CD4-positive, alpha-beta T cell treated with Interleukin-4 for 4 hours (primary cell): ENCODE measurements at regions not wholly inside any gene's neighbourhood (a gene's known extent, or its start where the extent isn't known, plus 50 kb on each side); places are given as distances from the start of the nearest gene placed in this dataset.
"Not testable (repeated sequence)": the region's sequence is repeated elsewhere in the genome, so short reads cannot be mapped to it uniquely, and the experiment has no call there.

Experiments used
- DNase-seq: peaks from one replicate; pipeline ENCODE4 v3.0.0-alpha.2; 2020

GRCh38 chr19:30281906-30282305, 90.3 kb upstream of the ZNF536 start:
- no peak for DNase-seq

- no peak for DNase-seq
Observed at GRCh38 chr19:30283556-30283955, 88.6 kb upstream of the ZNF536 start.

DNA sequence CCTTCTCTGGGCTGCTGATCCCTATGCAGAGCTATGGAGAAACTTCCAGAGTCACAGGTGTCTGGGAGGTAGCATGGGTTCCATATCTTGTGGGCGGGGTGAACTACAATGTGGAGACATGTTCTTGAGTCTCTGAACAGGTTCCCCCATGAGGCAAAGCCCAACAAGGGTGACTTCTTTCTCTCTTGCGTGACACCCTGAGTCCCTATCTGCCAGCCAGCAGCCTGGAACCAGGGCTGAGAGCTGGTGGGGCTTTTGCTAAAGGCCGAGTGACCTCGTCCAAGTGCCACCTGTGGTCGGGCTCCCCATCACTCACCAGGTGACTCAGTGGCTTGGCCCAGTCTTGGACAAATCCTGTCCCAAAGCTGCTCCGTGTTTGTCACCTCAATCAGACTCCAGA, 88.0 kb upstream of the ZNF536 start:
- no peak for DNase-seq

DNA sequence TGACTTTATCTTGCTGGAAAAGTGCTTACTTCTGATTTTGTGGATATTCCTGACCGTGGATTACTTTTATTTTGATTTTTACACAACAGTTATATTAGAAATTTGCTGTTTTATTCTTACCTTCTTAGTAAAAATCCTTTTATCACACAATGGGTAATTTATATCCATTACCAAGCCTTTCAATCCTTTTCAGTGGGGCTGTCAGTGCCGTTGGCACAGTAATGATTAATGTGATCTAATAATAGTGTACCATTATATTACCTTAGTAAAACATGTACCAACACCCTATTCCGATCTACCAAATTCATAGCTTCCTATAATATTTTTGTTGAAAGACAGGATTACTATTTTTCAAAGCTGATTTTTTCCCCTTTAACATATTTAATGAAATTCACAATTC, 87.3 kb upstream of the ZNF536 start:
- DNase-seq, result no peak

DNA sequence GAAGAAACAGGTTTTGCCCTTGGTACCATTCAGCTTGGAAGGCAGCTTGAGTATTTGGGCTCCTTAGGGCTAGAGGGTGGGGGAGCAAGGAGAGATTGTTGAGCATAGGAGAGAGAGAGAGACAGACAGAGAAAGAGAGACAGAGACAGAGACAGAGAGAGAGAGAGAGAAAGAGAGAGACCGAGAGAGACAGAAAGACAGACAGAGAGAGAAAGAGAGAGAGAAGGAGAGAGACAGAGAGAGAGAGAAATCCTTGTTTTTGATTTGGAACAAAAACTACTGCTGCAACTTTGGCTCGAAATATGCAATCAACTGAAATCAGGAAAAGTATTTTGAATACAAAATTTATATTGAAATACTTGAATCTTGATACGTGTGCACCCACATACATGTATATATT, 85.8 kb upstream of the ZNF536 start:
- DNase-seq, result no peak

DNA sequence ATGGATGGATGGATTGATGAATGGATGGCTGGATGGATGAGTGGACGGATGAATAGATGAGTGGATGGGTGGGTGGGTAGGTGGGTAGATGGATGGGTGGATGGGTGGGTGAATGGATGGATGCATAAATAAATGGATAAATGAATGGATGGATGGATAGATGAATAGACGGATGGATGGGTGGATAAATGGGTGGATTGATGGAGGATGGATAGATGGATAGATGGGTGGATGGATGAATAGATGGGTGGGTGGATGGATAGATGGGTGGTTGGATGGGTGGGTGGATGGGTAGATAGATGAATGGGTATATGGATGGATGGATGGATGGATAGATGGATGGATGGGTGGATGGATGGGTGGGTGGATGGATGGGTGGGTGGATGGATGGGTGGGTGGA, 84.9 kb upstream of the ZNF536 start:
- no peak for DNase-seq

- DNase-seq, result no peak
Observed at GRCh38 chr19:30287973-30288372, 84.2 kb upstream of the ZNF536 start.

DNA sequence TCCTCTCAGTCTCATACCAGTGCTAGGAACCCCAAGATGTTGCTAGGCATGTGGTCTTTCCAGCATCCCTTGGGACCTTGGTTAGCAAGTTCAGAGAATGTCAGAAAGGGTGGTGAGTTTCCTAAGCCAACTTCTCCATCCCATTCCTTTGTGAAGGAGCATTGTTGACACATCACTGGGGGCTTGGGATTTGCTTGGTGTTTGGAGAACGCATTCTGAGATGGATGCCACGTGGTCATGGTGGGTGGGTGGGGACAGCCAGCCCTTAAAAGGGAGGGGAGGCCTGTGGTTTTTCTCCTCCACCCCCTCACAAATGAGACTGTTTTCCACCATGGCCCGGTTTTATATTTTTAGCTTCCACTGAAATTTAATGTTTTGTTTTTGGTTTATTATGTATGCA, 83.3 kb upstream of the ZNF536 start:
- DNase-seq, result no peak

GRCh38 chr19:30289336-30289735, 82.8 kb upstream of the ZNF536 start:
- DNase-seq, result no peak

- DNase-seq, result not testable (repeated sequence)
Observed at GRCh38 chr19:30290805-30291204, 81.4 kb upstream of the ZNF536 start.

GRCh38 chr19:30293051-30293785, 79.0 kb upstream of the ZNF536 start:
- DNase-seq, result no peak

DNA sequence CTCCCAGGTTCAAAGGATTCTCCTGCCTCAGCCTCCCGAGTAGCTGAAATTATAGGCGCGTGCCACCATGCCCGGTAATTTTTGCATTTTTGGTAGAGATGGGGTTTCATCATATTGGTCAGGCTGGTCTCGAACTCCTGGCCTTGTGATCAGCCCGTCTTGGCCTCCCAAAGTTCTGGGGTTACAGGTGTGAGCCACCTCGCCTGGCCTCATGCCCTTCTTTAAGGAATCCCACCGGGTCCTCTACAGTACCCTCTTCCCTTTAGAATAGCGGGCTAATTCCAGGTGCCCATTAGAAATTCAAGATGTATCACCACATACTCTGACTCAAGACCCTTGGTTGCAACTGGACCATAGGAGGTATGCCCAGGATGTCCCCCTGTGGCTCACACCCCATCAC, 74.2 kb upstream of the ZNF536 start:
- no peak for DNase-seq

DNA sequence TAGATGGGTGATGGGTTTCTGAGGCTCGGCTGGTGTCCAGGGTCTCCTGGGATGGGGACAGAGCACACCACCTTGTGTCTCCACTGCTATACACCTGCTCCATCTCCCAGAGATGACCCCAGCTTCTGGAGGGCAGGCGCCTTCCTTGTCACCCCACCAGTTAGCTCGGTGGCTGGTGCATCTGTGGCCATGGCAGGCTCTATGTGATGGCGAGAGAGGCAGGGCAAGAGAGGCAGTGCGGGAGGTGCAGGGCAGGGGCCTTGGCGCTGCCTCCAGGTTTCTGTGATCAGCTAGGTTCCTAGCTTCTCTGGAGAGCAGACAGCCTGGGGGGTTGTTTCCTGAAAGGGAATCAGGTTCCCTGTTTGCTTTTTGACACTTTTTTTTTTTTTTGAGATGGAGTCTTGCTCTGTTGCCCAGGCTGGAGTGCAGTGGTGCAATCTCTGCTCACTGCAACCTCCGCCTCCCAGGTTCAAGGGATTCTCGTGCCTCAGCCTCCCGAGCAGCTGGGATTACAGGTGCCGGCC, 69.0 kb upstream of the ZNF536 start:
- DNase-seq, result no peak

DNA sequence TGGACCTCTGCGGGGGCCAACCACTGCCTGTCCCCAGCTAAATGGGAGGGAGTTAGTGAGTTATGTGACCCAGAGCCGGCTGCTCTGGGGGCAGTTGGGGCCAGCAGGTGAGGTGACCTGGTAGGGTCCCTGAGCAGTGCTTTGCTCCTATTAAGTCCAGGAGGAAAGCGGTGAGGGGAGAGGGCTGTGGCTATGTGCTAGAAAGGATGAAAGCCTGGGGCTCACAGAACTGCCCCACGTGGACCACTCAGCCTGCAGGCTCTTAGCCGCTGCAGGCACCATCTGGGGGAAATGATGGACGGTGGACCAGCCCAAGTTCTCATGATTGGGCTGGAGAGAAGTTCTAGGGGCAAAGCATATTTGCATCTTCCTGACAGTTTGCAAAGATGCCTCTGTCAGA, 67.6 kb upstream of the ZNF536 start:
- DNase-seq, result no peak

DNA sequence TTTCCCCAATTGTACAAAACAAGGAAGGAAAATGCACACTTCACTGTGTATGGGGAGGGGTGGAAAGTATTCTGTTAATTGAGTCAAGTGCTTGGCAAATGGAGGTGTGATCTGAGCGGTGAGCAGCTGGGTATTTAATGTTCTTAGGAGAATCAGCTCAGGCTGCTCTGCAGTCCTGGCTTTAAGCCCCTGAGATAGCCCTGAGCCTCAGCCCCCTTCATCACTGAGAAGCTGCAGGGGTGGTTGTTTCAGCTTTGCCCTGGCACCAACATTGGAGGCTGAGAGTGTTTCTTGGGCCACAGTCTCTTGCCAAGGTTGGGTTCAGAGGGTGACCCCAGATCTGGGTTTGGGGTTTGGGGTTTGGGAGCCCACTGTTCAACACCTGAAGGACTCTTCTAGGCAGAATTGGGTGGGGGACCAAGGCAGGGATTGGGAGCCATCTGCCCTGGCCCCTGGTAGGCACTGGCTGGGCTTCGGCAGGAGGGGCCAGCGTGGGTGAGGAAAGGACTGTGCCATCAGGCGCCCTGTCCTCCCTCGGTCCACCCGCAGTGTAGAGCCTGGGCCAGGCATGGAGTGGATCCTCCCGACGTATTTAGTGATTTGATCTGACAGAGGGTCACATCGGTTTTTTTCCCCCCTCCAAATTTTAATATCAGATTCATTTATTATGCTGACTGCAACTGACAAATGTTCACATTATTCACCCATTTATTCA, 66.7 kb upstream of the ZNF536 start:
- DNase-seq, result no peak

DNA sequence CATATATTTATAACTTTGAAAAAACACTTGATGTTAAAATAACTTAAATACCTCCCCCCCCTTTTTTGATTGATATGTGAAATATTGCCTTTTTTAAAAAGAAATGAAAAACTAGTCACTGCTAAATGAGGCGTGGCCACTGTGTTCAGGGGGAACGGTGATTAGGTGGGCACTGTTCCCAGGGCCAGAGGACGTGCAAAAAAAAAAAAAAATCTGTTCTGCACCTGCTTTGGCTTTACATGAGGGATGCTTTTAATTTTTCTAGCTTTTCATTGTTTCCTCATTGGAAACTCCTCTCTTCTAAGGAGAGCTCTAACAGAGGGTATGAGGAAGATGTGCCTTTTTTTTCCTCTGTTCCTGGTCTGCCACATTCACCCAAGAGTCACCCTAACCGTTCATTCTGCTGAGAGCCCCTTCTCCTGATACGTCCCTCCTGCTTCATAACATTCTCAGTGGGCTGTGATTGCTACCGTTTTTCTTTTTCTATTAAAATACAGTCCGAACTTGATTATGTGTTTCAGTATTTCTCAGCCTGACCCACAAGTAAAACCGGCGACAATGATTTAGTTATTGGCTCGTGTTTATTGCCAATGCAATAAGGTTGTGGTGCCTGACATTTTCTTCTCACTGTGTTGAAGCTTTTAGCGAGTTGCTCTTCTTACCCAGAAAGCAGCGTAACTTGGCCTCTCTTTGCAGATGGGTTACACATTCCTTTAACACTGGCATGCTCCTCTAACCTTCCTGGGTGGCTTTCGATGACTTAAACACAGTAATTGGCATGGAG, 64.8 kb upstream of the ZNF536 start:
- DNase-seq, result no peak

GRCh38 chr19:30309176-30309575, 63.0 kb upstream of the ZNF536 start:
- no peak for DNase-seq

DNA sequence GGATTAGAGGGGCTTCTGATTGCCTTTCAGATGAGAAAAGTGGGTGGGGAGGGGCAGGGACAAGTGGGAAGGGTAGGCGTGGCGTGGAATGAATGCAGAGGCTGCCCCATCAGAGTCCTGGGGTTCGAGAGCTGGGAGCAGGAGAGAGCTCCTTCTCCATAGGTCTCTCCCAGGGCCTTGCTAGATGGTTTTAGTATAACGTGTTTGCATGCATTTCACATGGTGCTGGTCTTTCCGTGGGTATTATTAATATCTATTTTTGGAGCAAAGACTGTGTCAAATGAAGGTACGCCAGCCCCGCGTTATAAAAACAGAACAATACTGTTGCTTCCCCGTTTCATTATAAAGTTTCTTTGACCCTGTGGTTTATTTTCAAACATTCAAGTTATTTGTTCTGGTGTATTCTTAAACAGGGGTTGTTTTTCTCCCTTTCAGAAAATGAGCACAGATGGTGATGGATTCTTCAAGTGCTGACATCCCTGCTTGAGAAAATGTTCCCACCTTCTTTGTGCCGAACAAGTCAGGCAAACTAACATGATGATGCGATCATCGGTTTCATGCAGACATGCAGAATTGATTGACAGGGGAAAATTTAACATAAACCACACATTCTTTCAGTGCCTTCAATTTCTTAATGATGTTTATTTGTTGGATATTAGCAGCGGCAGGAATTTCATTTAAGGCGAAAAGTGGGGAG, 62.1 kb upstream of the ZNF536 start:
- DNase-seq, result no peak

GRCh38 chr19:30310602-30311263, 61.5 kb upstream of the ZNF536 start:
- DNase-seq, result no peak

GRCh38 chr19:30311911-30312310, 60.3 kb upstream of the ZNF536 start:
- no peak for DNase-seq

- DNase-seq, result no peak
Observed at GRCh38 chr19:30312582-30313352, 59.4 kb upstream of the ZNF536 start.

DNA sequence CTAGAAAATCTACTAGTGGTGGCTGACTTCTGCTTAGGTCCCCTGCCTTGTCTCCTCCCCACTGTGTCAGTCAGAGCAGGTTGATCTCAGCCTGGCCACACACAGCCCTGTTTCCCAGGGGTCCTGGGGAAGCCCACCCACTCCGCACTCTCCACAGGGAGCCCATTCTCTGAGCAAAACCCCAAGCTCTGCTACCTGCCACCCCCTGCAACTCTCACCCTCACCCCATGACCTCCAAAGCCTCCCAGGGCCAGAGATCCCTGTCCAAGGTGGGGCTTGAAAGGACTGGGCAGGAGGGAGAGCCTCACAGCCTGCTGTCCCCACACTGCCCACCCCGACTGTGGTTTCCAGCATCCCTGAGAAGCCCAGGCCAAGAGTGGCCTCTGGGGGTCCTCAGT, 58.8 kb upstream of the ZNF536 start:
- no peak for DNase-seq
